ENCODE measurements at regions not wholly inside any gene's neighbourhood (a gene's known extent, or its start where the extent isn't known, plus 50 kb on each side); places are given as distances from the start of the nearest gene placed in this dataset.

DNA sequence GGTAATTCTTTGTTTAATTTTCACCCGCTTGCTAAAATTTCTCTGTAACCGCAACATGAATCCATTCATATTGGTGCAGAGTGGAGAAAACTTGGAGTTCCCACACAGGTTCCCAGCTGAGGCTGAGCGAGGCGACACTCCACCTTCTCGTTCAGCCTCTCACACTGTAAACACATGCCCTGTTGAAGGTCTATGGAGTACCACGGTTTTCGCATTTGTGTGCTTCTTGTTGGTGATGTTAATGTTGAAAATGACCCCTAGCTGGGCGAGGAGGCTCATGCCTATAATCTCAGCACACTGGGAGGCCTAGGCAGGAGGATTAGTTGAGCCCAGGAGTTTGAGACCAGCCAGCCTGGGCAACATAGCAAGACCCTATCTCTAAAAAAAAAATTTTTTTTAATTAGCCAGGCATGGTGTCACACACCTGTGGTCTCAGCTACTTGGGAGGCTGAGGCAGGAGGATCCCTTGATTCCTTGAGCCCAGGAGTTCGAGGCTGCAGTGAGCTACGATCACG is 67.2 kb downstream of the ARHGEF18 start:
- no peak for DNase-seq (ENCODE audit: low read depth)
- TF ChIP-seq, protein P1, sequence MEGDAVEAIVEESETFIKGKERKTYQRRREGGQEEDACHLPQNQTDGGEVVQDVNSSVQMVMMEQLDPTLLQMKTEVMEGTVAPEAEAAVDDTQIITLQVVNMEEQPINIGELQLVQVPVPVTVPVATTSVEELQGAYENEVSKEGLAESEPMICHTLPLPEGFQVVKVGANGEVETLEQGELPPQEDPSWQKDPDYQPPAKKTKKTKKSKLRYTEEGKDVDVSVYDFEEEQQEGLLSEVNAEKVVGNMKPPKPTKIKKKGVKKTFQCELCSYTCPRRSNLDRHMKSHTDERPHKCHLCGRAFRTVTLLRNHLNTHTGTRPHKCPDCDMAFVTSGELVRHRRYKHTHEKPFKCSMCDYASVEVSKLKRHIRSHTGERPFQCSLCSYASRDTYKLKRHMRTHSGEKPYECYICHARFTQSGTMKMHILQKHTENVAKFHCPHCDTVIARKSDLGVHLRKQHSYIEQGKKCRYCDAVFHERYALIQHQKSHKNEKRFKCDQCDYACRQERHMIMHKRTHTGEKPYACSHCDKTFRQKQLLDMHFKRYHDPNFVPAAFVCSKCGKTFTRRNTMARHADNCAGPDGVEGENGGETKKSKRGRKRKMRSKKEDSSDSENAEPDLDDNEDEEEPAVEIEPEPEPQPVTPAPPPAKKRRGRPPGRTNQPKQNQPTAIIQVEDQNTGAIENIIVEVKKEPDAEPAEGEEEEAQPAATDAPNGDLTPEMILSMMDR (IDR thresholded peaks at IDR 0.05; ENCODE audit: control insufficient read depth, extremely low read depth, insufficient read depth) = no peak
- no peak overlapping the region for H3K4me3 ChIP-seq (ENCODE audit: low read depth, low read length)

DNA sequence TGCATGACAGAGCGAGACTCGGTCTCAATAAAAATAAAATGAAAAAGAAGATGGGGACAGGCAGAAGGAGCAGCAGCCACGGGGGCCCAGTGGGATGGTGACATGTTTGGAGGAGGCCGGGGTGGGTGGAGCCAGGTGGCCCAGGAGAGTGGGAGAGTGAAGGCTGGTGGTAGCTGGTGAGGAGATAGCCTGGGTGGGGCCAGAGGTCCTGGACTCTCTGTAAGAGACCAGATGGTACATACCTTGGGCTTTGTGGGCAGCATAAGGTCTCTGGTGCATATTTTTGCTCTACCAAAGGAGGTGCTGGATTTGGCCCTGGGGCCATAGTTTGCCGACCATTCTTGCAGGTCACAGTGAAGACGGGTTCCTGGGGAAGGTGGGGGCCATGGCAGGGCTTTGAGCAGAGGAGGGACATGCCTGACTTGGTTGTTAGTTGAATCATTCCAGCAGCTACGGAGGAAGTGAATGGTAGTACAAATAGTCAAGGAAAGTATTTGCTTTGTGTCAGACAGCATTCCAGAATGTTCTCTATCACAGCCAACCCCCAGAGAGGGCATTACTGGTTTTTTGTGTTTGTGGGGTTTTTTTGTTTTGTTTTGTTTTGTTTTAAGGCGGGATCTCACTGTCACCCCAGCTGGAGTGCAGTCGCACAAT is 69.1 kb downstream of the ARHGEF18 start:
- TF ChIP-seq, protein P1 (IDR thresholded peaks at IDR 0.05; ENCODE audit: control insufficient read depth, extremely low read depth, insufficient read depth) = no peak
- H3K4me3 ChIP-seq (ENCODE audit: low read depth, low read length) = no peak overlapping the region
- DNase-seq (ENCODE audit: low read depth) = no peak

DNA sequence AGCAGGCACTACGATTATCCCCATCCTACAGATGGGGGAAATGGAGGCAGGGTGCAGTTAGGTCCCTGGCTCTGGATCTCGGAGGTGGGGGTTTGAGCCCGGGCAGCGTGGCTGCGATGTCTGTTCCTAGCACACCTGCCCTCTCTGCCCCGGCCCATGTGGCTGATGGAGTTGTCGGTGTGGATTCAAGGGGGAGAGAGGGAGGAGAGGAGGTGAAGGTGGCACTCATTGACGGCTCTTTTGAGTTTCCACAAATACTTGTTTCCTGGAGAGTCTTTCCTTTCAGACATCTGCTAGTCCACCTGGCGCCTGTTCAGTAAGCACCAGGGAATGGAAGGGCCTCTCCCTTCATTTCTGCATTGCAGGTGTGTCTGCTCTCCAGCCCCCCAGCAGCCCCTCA is 69.9 kb downstream of the ARHGEF18 start:
- no peak for DNase-seq (ENCODE audit: low read depth)
- TF ChIP-seq, protein P1 (IDR thresholded peaks at IDR 0.05; ENCODE audit: control insufficient read depth, extremely low read depth, insufficient read depth) = no peak
- no peak overlapping the region for H3K4me3 ChIP-seq (ENCODE audit: low read depth, low read length)

DNA sequence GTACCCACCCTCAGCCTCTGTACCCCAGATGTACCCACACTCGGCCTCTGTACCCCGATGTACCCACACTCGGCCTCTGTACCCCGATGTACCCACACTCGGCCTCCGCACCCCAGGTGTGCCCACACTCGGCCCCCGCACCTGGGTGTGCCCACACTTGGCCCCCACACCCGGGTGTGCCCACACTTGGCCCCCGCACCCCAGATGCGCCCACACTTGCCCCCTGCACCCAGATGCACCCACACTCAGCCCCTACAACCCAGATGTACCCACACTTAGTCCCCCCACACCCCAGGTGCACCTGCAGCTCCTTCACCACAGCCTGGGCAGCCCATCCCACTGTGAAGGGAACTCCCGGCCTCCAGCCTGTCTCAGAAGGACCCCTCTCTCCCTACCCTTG is 69.7 kb downstream of the PEX11G start:
- TF ChIP-seq, protein P1 (IDR thresholded peaks at IDR 0.05; ENCODE audit: control insufficient read depth, extremely low read depth, insufficient read depth) = no peak
- H3K4me3 ChIP-seq (ENCODE audit: low read depth, low read length) = no peak overlapping the region
- DNase-seq (ENCODE audit: low read depth) = no peak

DNA sequence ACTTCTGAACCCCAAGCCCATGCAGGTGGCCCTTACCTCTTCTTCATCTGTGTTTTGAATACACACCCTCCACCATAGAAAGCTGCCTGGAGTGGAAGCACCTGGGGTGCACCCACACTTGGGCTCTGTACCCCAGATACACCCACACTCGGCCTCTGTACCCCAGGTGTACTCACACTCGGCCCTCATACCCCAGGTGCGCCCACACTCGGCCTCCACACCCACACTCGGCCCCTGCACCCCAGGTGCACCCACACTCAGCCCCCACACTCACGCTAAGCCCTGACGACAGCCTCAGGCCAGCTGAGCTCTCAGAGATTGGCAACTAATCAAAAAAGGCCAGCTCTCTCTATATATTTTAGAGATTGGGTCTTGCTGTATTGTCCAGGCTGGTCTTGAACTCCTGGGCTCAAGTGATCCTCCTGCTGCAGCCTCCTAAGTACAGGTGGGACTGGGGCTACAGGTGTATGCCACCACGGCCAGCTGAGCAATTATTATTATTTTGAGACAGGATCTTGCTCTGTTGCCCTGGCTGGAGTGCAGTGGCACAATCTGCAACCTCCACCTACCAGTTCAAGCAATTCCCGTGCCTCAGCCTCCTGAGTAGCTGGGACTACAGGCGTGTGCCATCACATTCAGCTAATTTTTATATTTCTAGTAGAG is 68.9 kb downstream of the PEX11G start:
- H3K4me3 ChIP-seq (ENCODE audit: low read depth, low read length) = no peak overlapping the region
- no peak for DNase-seq (ENCODE audit: low read depth)
- TF ChIP-seq, protein P1 (IDR thresholded peaks at IDR 0.05; ENCODE audit: control insufficient read depth, extremely low read depth, insufficient read depth) = no peak

DNA sequence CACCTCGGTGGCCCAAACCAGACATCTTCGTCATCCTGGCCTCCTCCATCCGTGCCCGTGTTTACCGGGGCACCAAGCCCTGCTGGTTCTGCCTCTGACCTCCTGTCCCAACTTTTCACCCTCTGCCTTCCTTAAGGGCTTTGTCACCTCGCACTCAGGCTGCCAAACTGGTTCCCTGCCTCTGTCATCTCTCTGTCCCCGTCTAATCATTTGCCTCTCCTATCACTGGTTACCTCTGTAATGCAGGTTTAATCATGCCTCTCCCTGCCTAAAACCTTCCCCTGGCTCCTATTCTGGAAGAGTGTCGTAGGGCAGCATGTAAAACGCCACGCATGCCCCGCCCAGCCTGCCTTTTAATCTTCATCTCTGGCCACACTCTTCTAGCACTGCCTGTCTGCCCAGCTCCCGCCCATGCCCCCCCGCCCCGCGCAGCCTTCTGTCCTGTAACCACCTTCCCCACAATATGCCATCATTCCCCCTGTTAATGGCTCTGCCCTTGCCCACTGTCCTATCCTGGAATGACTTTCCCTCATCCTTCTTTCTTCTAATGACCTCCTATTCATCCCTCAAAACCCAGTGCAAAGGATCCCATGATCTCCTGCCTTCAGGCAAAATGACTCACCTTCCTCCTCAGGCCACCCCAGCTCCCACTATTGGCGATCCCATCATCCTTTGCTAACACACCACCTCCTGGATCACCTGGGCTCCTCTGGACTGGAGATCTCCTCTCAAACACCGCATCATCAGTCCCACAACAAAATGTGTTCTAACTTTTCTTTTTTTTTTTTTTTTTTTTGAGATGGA is 66.7 kb downstream of the PEX11G start:
- TF ChIP-seq, protein P1 (IDR thresholded peaks at IDR 0.05; ENCODE audit: control insufficient read depth, extremely low read depth, insufficient read depth) = no peak

More for the DNA sequence above, 66.7 kb downstream of the PEX11G start:
- peak; percentile 34 for DNase-seq (ENCODE audit: low read depth)
- H3K4me3 ChIP-seq (ENCODE audit: low read depth, low read length) = no peak overlapping the region

Data from LNCaP clone FGC (cell line).